HL-60 (cell line): ENCODE measurements at regions not wholly inside any gene's neighbourhood (a gene's known extent, or its start where the extent isn't known, plus 50 kb on each side); places are given as distances from the start of the nearest gene placed in this dataset.

Source experiments
- TF ChIP-seq, protein P1 (sequence below): IDR thresholded peaks from one replicate; pipeline ENCODE4 v1.5.1; 2011; ENCODE audit warnings: low read length, control low read depth, inconsistent platforms; ENCODE audit not compliant: insufficient read depth
- TF ChIP-seq, protein P2 (sequence below): IDR thresholded peaks from 2 replicates; pipeline ENCODE4 v1.6.1; 2012; ENCODE audit warnings: low read depth; ENCODE audit not compliant: insufficient replicate concordance

DNA sequence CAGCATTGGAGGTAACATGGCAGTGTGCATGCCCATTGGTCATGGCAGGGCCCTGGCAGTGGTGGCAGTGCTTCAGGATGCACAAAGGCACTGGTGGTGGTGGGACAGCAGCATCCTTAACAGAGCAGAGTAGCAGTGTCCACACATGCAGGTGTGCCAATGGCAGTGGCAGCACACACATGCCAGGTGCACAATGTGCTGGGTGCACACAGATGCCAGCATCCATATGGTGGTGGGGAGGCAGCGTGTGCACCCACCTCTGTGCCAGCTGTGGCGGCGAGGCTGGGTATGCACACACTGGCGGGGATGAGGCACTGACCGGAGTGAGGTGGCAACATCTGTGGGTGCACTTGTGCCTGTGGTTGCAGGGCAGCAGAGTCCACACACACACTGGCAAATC is 150.6 kb downstream of the SI start:
- TF ChIP-seq, protein P1, sequence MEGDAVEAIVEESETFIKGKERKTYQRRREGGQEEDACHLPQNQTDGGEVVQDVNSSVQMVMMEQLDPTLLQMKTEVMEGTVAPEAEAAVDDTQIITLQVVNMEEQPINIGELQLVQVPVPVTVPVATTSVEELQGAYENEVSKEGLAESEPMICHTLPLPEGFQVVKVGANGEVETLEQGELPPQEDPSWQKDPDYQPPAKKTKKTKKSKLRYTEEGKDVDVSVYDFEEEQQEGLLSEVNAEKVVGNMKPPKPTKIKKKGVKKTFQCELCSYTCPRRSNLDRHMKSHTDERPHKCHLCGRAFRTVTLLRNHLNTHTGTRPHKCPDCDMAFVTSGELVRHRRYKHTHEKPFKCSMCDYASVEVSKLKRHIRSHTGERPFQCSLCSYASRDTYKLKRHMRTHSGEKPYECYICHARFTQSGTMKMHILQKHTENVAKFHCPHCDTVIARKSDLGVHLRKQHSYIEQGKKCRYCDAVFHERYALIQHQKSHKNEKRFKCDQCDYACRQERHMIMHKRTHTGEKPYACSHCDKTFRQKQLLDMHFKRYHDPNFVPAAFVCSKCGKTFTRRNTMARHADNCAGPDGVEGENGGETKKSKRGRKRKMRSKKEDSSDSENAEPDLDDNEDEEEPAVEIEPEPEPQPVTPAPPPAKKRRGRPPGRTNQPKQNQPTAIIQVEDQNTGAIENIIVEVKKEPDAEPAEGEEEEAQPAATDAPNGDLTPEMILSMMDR = no peak
- TF ChIP-seq, protein P2, sequence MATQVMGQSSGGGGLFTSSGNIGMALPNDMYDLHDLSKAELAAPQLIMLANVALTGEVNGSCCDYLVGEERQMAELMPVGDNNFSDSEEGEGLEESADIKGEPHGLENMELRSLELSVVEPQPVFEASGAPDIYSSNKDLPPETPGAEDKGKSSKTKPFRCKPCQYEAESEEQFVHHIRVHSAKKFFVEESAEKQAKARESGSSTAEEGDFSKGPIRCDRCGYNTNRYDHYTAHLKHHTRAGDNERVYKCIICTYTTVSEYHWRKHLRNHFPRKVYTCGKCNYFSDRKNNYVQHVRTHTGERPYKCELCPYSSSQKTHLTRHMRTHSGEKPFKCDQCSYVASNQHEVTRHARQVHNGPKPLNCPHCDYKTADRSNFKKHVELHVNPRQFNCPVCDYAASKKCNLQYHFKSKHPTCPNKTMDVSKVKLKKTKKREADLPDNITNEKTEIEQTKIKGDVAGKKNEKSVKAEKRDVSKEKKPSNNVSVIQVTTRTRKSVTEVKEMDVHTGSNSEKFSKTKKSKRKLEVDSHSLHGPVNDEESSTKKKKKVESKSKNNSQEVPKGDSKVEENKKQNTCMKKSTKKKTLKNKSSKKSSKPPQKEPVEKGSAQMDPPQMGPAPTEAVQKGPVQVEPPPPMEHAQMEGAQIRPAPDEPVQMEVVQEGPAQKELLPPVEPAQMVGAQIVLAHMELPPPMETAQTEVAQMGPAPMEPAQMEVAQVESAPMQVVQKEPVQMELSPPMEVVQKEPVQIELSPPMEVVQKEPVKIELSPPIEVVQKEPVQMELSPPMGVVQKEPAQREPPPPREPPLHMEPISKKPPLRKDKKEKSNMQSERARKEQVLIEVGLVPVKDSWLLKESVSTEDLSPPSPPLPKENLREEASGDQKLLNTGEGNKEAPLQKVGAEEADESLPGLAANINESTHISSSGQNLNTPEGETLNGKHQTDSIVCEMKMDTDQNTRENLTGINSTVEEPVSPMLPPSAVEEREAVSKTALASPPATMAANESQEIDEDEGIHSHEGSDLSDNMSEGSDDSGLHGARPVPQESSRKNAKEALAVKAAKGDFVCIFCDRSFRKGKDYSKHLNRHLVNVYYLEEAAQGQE = no peak
